ENCODE measurements at regions not wholly inside any gene's neighbourhood (a gene's known extent, or its start where the extent isn't known, plus 50 kb on each side); places are given as distances from the start of the nearest gene placed in this dataset.
A peak's percentile ranks its signal among the peaks of the same experiment; 100 is the strongest.
"Not testable (repeated sequence)": the region's sequence is repeated elsewhere in the genome, so short reads cannot be mapped to it uniquely, and the experiment has no call there.

DNA sequence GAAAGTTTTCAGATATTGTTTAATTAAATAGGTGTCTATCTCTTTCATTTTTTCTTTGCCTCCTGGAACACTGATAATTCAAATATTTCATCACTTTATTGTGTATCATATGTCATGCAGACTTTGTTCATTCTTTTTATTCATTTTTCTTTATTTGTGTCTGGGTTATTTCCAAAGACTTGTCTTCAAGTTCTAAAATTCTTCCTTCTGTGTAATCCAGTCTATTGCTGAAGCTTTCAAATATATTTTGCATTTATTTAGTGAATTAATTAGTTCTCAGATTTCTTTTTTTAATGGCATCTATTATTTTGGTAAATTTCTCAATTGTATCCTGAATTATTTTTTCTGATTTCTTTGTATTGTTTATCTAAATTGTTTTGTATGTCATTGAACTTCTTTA lies 70.1 kb downstream of the ZNF330 start:
- no peak for DNase-seq

DNA sequence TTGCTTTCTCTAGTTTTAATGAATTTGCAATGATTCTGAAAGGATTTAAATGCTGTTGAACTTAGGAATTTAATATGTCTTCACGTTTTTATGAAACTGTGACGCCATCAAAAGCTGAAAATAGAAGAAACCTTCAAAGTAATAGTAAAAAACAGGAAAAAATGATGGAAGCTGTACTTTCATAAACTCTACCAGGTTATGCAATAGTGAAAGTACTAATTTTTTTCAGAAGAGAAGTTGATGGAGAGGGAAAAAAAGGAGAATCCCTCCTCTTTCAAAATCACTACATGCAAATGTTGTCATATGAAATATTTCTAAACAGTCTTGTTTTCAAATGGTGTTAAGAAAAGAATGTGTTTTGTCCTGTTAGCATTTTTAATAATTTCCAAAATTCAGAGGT lies 73.6 kb downstream of the ZNF330 start:
- no peak for DNase-seq

DNA sequence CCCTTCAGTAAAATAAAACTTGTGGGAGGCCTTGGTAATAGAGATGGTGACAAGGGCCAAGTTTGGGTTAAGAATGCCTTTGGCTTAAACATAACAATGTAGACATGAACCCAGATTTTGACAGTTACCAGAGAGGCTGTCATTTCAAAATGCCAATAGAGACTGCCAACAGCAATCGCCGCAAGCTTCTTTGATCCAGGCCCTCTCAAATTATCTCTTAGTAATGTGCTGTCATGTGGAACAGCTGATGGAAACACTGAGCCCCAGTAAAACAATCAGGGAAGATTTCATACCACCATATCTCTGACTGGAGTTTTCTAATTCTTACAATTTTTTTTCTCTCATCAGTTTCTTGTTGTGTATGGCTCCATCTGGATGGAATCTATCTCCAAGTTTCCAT lies 80.5 kb downstream of the ZNF330 start:
- no peak for DNase-seq

- DNase-seq: no peak
Measured at GRCh38 chr4:141302924-141303323, 82.2 kb downstream of the ZNF330 start.

- DNase-seq: no peak
Measured at GRCh38 chr4:141304346-141304745, 83.7 kb downstream of the ZNF330 start.

DNA sequence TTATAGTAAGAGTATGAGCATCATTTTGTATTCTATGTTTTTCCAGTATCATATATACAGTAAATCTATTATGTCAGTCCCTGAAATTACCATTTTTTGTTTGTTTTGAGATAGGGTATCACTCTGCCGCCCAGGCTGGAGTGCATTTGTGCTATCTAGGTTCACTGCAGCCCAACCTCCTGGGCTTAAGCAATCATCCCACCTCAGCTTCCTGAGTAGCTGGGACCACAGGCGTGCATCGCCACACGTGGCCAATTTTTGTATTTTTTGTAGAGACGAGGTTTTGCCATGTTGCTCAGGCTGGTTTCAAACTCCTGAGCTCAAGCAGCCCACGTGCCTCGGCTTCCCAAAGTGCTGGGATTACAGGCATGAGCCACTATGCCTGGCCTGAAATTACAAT lies 85.6 kb downstream of the ZNF330 start:
- no peak for DNase-seq

DNA sequence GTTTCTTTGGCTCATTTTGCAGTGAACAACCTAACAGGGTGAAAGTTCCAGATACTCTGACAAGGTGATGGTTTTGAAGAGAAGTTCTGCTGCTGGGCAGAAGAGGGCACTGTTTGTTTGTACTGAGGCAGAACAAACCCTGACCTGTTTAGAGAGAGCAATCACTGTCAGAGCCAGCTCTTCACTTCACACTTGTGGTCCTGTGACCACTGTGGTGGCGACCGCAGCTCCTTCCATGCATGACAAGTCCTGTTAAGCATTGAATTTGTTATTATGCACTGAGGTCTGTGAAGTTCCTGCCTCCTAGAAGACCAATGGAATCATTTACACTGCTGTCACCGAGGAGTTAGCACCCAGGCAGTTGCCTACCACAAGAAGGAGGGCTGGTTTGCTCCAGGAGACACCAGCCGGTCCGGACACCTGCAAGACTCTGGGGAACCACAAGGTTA lies 86.6 kb downstream of the ZNF330 start:
- peak; percentile 77 for DNase-seq

DNA sequence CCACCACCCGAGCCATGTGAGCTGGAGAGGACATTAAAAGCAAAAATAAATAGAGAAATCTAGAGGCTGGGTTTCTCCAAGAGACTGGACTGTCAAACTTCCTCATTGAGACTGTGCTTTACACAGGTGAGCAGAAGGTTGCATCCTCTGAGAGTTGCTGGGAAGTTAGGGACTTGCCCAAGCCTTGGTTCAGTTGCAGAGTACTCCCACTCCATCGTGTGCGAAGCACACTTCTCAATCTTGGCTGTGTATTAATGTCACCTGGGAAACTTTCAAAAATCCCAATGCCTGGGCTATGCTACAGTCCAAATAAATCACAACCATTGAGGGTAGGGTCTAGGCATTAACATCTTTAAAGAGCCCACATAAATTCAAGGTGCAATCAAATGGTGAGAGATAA lies 89.2 kb downstream of the ZNF330 start:
- DNase-seq: no peak

GRCh38 chr4:141311246-141312204 lies 90.8 kb downstream of the ZNF330 start:
- no peak for DNase-seq

DNA sequence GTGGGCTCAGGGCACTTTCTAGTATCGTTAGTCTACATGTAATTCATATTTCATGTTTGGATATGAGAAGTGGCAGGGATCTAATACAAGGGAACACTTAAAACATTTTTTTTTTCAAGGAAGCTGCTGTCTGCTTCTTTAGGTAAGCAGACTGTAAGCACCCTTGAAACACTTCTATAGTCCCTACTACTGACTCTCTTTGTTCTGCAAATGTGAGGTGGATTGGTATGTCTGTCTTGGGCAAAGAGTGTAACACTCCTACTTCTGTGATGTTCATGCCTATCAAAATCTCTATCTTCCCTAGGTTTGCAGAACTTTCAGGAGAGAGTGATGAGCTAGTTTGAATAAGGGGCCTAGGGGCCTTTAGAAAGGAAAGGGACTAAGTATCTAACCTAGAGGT lies 93.9 kb downstream of the ZNF330 start:
- DNase-seq: no peak

DNA sequence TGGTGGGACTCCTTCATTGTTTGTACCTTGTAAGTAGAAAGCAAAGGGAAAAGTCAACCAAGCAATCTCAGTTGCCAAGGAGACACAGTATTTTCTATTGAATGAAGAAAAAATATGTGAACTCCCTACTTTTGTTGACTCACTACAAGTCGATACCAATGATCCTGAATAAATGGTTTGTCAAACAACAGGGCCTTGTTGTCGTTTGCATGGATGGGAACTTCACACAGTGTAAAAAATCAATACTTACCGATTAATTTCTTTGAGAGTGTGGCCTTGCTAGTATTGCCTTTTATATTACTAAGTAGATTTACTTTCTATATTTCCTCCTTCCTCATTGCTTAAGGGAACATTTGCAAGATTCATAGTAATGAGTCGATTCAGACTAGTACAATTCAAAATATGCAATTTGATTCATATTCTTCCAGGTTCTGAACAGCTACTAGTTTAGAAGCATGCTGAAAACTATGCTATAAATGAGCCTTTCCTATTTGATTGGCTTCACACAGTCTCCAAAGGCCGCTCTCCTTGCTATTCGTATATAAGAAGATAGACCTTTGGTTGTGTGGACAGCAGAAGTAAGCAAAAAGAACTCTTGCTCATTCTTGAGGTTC lies 108.0 kb downstream of the ZNF330 start:
- no peak for DNase-seq

GRCh38 chr4:141329174-141329569 lies 108.5 kb downstream of the ZNF330 start:
- DNase-seq: no peak

- DNase-seq: no peak
Measured at GRCh38 chr4:141330616-141331015, 109.9 kb downstream of the ZNF330 start.

DNA sequence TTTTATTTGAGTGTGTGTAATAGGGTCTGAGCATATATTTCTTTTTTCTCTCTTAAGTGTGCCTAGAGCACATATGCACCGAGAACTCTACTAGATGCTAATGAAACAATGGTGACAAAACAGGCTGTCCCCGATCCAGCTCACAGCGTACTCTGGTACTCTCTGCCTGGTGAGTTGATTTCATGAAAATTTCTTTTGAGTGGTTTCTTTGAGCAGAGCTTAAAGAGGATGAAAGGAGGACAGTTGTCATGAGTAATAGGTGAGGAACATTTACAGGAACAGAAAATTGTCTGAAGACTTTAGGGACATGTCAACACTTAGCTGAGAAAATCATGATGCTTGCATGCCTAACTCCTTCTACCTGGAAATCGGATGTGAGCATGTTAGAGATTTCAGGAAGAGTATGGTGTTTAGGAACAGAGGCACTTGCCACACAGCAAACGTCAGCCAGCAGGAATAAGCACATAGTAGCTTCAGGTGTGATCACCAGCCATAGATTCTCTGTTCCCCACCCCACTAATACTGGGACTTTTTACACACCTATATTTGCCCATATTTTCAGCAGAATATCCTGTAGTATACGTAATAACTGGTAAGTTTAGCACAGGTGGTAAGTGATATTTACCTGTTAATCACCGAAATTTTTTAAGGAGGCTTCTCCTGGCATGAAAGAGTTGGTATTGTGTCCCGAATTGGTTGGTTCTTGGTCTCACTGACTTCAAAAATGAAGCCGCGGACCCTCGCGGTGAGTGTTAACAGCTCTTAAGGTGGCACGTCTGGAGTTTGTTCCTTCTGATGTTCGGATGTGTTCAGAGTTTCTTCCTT lies 111.1 kb downstream of the ZNF330 start:
- DNase-seq: no peak

- not testable (repeated sequence) for DNase-seq
Measured at GRCh38 chr4:141332359-141333181, 111.9 kb downstream of the ZNF330 start.

- DNase-seq: not testable (repeated sequence)
Measured at GRCh38 chr4:141333456-141334230, 112.9 kb downstream of the ZNF330 start.

- DNase-seq: no peak
Measured at GRCh38 chr4:141335166-141335565, 114.5 kb downstream of the ZNF330 start.

DNA sequence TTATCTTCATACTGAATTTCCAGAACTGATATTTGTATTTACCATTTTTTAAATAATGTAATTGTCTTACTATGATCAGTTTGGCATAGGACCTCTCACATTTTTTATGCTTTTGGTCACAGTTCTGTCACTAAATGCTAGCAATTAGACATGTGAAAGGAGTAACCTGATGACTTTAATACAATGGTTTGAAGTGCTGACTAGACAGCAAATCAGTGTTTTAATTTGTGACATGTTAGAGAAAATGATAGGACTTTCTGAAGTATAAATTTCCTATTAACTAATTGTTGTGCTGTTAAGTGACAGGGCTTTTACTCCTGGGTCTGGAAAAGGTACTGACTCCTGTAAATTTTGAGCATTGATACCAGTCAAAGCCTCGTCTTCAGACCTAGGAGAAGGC lies 117.5 kb downstream of the ZNF330 start:
- DNase-seq: no peak

GRCh38 chr4:141339391-141339790 lies 118.7 kb downstream of the ZNF330 start:
- no peak for DNase-seq

DNA sequence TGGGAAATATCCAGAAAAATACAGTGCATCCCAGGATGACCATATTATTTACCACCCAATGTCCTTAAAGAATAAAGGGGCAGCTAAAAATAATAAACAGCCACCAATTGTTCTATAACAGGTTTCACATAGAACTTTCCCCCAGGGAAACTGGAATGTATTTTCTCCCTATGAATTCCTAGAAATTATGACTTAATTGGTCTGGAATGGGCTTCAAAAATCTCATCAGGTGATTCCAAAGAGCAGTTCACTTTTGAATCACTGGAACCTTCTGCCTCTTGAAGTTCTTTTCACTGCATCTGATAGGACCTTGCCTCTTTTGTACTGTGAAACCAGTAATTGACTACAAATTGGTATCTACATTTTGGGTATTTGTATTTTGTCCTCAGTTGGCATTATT lies 119.3 kb downstream of the ZNF330 start:
- DNase-seq: no peak

- no peak for DNase-seq
Measured at GRCh38 chr4:141340458-141340857, 119.8 kb downstream of the ZNF330 start.

DNA sequence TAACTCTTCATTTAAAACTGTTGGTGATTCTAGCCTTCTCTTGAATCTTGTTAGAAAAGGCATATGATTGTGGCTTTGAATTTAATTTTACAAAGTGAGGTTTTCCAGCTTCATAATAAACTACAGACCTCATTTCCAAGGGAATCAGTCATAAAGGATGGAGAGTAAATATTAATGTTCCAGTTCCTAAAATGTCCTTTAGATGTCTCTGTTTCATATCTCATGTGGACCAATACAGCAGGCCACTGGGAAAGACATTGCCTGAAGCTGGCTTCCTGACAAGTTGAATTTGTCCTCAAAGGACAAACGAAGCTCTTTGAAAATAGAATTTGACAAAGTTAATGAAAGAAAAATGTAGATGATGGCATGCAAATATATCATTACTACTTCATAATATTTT lies 125.4 kb downstream of the ZNF330 start:
- DNase-seq: no peak

Measured in activated CD8-positive, alpha-beta memory T cell treated with anti-CD3 and anti-CD28 coated beads, Interleukin-2, amount 50 U/mL, for 48 hours (primary cell).